Adipocyte (in vitro differentiated cells): ENCODE measurements at regions not wholly inside any gene's neighbourhood (a gene's known extent, or its start where the extent isn't known, plus 50 kb on each side); places are given as distances from the start of the nearest gene placed in this dataset.

Source experiments
- DNase-seq: peaks from one replicate; pipeline ENCODE4 v3.0.0-alpha.2; 2015; ENCODE audit warnings: low read depth
- H3K27me3 ChIP-seq: replicated peaks from 2 replicates; pipeline ENCODE4 v1.7.0; 2013; ENCODE audit warnings: mild to moderate bottlenecking, low read length, moderate library complexity; ENCODE audit not compliant: control insufficient read depth, insufficient read depth
- H3K36me3 ChIP-seq: 2 replicates; pipeline ENCODE4 v1.7.0; 2013; ENCODE audit warnings: low read length, mild to moderate bottlenecking, moderate library complexity; ENCODE audit not compliant: control insufficient read depth, insufficient read depth, severe bottlenecking
- H3K4me1 ChIP-seq: 2 replicates; pipeline ENCODE4 v1.7.0; 2013; ENCODE audit warnings: mild to moderate bottlenecking, low read length, moderate library complexity; ENCODE audit not compliant: control insufficient read depth, insufficient read depth
- H3K4me3 ChIP-seq: 2 replicates; pipeline ENCODE4 v1.7.0; 2013; ENCODE audit warnings: mild to moderate bottlenecking, low read length, moderate library complexity
- H3K9ac ChIP-seq: 2 replicates; pipeline ENCODE4 v1.7.0; 2013; ENCODE audit warnings: mild to moderate bottlenecking, low read length, moderate library complexity
- H3K9me3 ChIP-seq: 2 replicates; pipeline ENCODE4 v1.7.0; 2013; ENCODE audit warnings: mild to moderate bottlenecking, low read length, moderate library complexity; ENCODE audit not compliant: control insufficient read depth

- H3K9me3 ChIP-seq: no peaks in the 10 kb centered on the region
- H3K36me3 ChIP-seq: no peaks in the 10 kb centered on the region
- H3K9ac ChIP-seq: no peak overlapping the region
- H3K4me3 ChIP-seq: no peak overlapping the region
- no peaks in the 10 kb centered on the region for H3K4me1 ChIP-seq
- no peak for DNase-seq
- no peaks in the 10 kb centered on the region for H3K27me3 ChIP-seq
Measured at GRCh38 chr2:19589791-19590190, 231.4 kb upstream of the OSR1 start.

DNA sequence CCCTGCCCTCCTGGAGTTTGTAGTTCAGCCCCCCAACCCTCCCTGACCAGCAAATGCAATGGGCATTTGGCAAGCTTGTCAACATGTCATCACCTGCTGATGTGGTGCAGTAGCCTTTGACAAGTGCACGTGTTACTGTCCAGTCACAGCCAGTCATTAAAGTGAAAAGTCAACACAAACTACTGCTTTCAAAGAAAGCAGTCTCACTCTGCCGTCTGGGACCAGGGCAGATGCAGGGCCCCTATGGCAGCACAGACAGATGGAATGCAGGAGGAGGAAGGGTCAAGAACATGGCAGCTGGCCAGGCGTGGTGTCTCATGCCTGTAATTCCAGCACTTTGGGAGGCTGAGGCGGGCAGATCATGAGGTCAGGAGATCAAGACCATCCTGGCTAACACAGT is 222.4 kb upstream of the OSR1 start:
- peak; percentile 16 for DNase-seq
- Histone ChIP-seq H3K27me3 (no peaks in the 10 kb centered on the region), H3K4me1 (peaks cover 5% of the 10 kb centered on the region), H3K9ac (no peak overlapping the region), H3K36me3 (no peaks in the 10 kb centered on the region), H3K4me3 (no peak overlapping the region), H3K9me3 (no peaks in the 10 kb centered on the region)

GRCh38 chr2:19580264-19580663 is 221.8 kb upstream of the OSR1 start:
- no peaks in the 10 kb centered on the region for H3K27me3 ChIP-seq
- H3K9ac ChIP-seq: no peak overlapping the region
- H3K9me3 ChIP-seq: no peaks in the 10 kb centered on the region
- peaks cover 6% of the 10 kb centered on the region for H3K4me1 ChIP-seq
- H3K4me3 ChIP-seq: no peak overlapping the region
- no peaks in the 10 kb centered on the region for H3K36me3 ChIP-seq
- no peak for DNase-seq

DNA sequence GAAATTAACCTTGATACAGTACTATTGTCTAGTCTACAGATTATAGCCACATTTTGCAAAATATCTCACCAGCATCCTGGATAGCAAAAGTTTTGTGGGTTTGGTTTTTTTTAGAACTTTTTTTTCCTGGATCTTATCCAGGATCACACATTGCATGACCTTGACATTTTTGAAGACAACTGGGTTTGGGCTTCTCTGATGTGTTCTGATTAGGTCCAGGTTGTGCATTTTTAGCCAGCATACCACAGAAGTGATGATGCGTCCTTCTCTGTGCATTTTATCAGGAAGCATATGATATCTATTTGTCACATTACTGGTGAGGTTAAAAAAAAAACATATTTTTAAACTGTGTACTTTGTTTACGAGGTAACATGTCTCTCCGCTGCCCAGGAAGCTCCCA is 221.0 kb upstream of the OSR1 start:
- DNase-seq: no peak
- Histone ChIP-seq H3K9ac (no peak overlapping the region), H3K27me3 (no peaks in the 10 kb centered on the region), H3K36me3 (no peaks in the 10 kb centered on the region), H3K9me3 (no peaks in the 10 kb centered on the region), H3K4me3 (no peak overlapping the region), H3K4me1 (peaks cover 13% of the 10 kb centered on the region)

DNA sequence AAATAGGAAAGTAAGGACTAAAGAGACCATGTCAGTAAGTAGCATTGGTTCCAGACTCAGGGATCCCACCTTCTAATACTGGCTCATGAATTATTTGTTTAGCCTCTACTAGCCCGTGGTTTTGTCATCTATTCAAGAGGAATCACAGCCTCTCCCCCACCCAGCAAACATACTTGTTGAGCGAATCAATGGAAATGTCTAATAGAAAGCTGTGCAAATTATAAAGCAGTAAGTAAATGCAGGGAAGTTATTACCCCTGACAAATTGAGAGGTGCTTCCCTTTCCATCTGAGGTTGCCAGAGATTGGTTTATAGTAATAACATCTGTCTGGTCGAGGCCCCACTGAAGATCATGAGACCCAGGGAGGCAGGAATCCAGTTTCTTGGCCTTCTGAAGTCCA is 219.3 kb upstream of the OSR1 start:
- H3K9me3 ChIP-seq: no peaks in the 10 kb centered on the region

DNA sequence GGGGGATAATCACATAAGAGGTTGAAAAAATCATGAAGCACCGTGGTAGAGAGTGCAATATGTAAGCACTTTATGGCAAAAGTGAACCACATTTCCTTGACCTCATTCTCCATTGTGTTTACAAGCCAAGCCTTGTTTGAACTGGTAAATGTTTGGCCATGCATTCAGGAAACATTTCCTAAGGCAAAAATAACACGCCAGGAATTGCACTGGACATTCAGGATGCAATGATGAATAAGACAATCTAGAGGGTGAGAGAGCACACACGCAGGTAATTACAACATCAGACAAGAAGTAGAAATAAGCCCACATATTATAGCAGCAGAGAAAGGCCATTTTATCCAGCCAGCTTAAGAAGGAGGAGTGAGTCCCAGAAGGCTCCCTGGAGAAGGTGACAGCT is 218.0 kb upstream of the OSR1 start:
- peaks cover 1% of the 10 kb centered on the region for H3K27me3 ChIP-seq
- no peak overlapping the region for H3K4me3 ChIP-seq
- no peaks in the 10 kb centered on the region for H3K36me3 ChIP-seq
- H3K9ac ChIP-seq: no peak overlapping the region
- H3K9me3 ChIP-seq: no peaks in the 10 kb centered on the region
- peaks cover 13% of the 10 kb centered on the region for H3K4me1 ChIP-seq
- no peak for DNase-seq

More for the DNA sequence above, 219.3 kb upstream of the OSR1 start:
- DNase-seq: peak; percentile 22
- Histone ChIP-seq H3K4me1 (peaks cover 13% of the 10 kb centered on the region), H3K4me3 (no peak overlapping the region), H3K9ac (no peak overlapping the region), H3K36me3 (no peaks in the 10 kb centered on the region), H3K27me3 (no peaks in the 10 kb centered on the region)

- Histone ChIP-seq H3K4me1 (peaks cover 13% of the 10 kb centered on the region), H3K36me3 (no peaks in the 10 kb centered on the region), H3K9me3 (no peaks in the 10 kb centered on the region), H3K4me3 (no peak overlapping the region), H3K27me3 (peaks cover 2% of the 10 kb centered on the region), H3K9ac (no peak overlapping the region)
- peak; percentile 63 for DNase-seq
Measured at GRCh38 chr2:19575641-19576040, 217.2 kb upstream of the OSR1 start.

- Histone ChIP-seq H3K27me3 (peaks cover 2% of the 10 kb centered on the region), H3K4me3 (no peak overlapping the region), H3K9me3 (no peaks in the 10 kb centered on the region), H3K4me1 (peaks cover 13% of the 10 kb centered on the region), H3K36me3 (no peaks in the 10 kb centered on the region), H3K9ac (no peak overlapping the region)
- peak; percentile 73 for DNase-seq
Measured at GRCh38 chr2:19574778-19575260, 216.4 kb upstream of the OSR1 start.

DNA sequence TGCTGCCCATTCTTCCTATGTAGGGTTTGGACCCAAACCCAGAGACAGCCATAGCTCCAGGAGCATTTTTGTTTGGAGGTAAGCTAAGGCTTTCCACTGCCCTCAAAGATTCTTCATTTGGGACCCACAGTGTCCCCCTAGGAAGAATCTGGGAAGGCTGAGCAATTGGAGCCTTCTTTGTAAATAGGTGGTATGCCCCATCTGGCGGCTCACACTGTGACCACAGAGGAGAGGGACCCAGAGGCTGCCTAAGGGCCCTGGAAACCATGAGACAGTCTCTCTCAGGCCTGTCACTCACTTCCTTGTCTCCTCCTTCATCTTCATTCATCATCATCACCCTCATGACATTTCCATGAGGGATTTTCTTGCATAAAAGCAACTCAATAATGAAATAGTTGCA is 215.4 kb upstream of the OSR1 start:
- no peak for DNase-seq
- Histone ChIP-seq H3K4me3 (no peak overlapping the region), H3K27me3 (peaks cover 2% of the 10 kb centered on the region), H3K9me3 (no peaks in the 10 kb centered on the region), H3K36me3 (no peaks in the 10 kb centered on the region), H3K9ac (no peak overlapping the region), H3K4me1 (peaks cover 8% of the 10 kb centered on the region)

DNA sequence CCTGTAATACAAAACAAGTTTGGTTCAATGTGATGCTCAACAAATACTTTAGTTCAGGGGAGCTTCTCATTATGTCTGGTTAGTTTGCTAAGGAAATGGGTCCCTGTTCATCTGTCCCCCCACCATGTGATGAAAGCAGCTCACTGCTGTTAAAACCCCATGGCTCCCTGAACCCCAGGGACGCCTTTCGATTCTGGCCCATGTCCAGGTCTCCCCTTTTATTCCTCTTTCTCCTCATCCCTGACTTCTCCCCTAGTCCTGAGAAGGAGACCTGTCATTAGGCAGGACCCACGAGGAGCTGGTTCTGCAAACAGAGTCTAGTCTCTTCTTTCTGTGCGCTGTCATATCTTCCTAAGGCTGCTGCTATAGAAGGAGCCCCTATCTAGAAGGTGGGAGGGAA is 213.3 kb upstream of the OSR1 start:
- DNase-seq: no peak
- H3K4me1 ChIP-seq: peaks cover 8% of the 10 kb centered on the region
- no peak overlapping the region for H3K9ac ChIP-seq
- no peaks in the 10 kb centered on the region for H3K36me3 ChIP-seq
- peaks cover 2% of the 10 kb centered on the region for H3K27me3 ChIP-seq
- H3K4me3 ChIP-seq: no peak overlapping the region
- H3K9me3 ChIP-seq: no peaks in the 10 kb centered on the region

GRCh38 chr2:19569300-19569791 is 210.9 kb upstream of the OSR1 start:
- peak; percentile 36 for DNase-seq
- Histone ChIP-seq H3K4me1 (no peaks in the 10 kb centered on the region), H3K9me3 (no peaks in the 10 kb centered on the region), H3K27me3 (peaks cover 2% of the 10 kb centered on the region), H3K9ac (no peak overlapping the region), H3K36me3 (no peaks in the 10 kb centered on the region), H3K4me3 (no peak overlapping the region)

- Histone ChIP-seq H3K4me3 (no peak overlapping the region), H3K27me3 (peaks cover 2% of the 10 kb centered on the region), H3K4me1 (no peaks in the 10 kb centered on the region), H3K36me3 (no peaks in the 10 kb centered on the region), H3K9ac (no peak overlapping the region), H3K9me3 (no peaks in the 10 kb centered on the region)
- no peak for DNase-seq
Measured at GRCh38 chr2:19568809-19569208, 210.4 kb upstream of the OSR1 start.
